Tibial nerve (tissue), 4 donors: ENCODE measurements at regions not wholly inside any gene's neighbourhood (a gene's known extent, or its start where the extent isn't known, plus 50 kb on each side); places are given as distances from the start of the nearest gene placed in this dataset.

Source experiments
- EP300 ChIP-seq, 2 donors: sonication (generic); formaldehyde crosslinking; IDR thresholded peaks; one replicate each; pipeline ENCODE4 v1.6.1; 2017; ENCODE audit warnings: antibody characterized with exemption in 2 of 2, mild to moderate bottlenecking in 1 of 2
- POLR2A ChIP-seq, 2 donors: fragments of 450-650 bp; IDR thresholded peaks; one replicate each; pipeline ENCODE4 v1.6.1; 2017; ENCODE audit warnings: antibody characterized with exemption in 2 of 2, mild to moderate bottlenecking in 2 of 2, moderate library complexity in 2 of 2
- TF ChIP-seq, protein P1 (sequence below), 5 experiments: fragments of 200-600 bp in 3 of 5; fragments of 450-650 bp in 2 of 5; sonication (generic) in 3 of 5; IDR thresholded peaks; one replicate each; pipeline ENCODE4 v1.5.1; 2016 to 2019; ENCODE audit warnings: antibody characterized with exemption in 5 of 5, mild to moderate bottlenecking in 3 of 5, moderate library complexity in 2 of 5

DNA sequence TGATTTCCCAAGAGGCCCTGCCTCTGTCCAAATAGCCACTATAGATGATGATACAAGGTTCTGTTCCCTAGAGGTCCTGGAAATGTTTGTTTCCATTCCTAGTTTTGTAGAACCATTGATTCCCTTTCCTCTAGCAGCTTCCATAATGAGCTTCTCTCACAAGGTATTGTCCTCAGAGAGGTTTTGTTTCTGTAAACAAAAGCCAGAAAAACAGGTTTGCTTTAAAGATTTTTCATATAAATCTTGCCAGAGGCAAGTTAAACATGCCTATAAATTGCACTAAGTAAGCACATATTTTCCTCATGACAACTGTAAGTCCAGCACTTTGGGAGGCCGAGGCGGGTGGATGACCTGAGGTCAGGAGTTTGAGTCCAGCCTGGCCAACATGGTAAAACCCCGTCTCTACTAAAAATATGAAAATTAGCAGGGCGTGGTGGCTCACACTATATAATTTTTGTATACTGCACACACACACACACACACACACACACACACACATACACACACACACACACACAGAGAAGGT, 1787.7 kb downstream of the EFNA5 start:
- TF ChIP-seq, protein P1, sequence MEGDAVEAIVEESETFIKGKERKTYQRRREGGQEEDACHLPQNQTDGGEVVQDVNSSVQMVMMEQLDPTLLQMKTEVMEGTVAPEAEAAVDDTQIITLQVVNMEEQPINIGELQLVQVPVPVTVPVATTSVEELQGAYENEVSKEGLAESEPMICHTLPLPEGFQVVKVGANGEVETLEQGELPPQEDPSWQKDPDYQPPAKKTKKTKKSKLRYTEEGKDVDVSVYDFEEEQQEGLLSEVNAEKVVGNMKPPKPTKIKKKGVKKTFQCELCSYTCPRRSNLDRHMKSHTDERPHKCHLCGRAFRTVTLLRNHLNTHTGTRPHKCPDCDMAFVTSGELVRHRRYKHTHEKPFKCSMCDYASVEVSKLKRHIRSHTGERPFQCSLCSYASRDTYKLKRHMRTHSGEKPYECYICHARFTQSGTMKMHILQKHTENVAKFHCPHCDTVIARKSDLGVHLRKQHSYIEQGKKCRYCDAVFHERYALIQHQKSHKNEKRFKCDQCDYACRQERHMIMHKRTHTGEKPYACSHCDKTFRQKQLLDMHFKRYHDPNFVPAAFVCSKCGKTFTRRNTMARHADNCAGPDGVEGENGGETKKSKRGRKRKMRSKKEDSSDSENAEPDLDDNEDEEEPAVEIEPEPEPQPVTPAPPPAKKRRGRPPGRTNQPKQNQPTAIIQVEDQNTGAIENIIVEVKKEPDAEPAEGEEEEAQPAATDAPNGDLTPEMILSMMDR (IDR thresholded peaks at IDR 0.05), result no peak
- TF ChIP-seq EP300 (IDR thresholded peaks at IDR 0.05) (no peak), POLR2A (IDR thresholded peaks at IDR 0.05) (no peak)
